ENCODE measurements at regions not wholly inside any gene's neighbourhood (a gene's known extent, or its start where the extent isn't known, plus 50 kb on each side); places are given as distances from the start of the nearest gene placed in this dataset.

- DNase-seq (ENCODE audit: low read depth, low spot score), result no peak
These were observed 60.2 kb upstream of the PODXL start for GRCh38 chr7:131616487-131617200.

GRCh38 chr7:131613909-131614308 is 57.5 kb upstream of the PODXL start:
- DNase-seq (ENCODE audit: low read depth, low spot score), result no peak

GRCh38 chr7:131610007-131610406 is 53.6 kb upstream of the PODXL start:
- DNase-seq (ENCODE audit: low read depth, low spot score), result no peak

GRCh38 chr7:131608116-131608500 is 51.7 kb upstream of the PODXL start:
- no peak for DNase-seq (ENCODE audit: low read depth, low spot score)

- DNase-seq (ENCODE audit: low read depth, low spot score), result no peak
These were observed 51.1 kb upstream of the PODXL start for GRCh38 chr7:131607291-131608115.

- DNase-seq (ENCODE audit: low read depth, low spot score), result no peak
These were observed 50.2 kb upstream of the PODXL start for GRCh38 chr7:131606346-131607290.
